ENCODE measurements at regions not wholly inside any gene's neighbourhood (a gene's known extent, or its start where the extent isn't known, plus 50 kb on each side); places are given as distances from the start of the nearest gene placed in this dataset.

DNA sequence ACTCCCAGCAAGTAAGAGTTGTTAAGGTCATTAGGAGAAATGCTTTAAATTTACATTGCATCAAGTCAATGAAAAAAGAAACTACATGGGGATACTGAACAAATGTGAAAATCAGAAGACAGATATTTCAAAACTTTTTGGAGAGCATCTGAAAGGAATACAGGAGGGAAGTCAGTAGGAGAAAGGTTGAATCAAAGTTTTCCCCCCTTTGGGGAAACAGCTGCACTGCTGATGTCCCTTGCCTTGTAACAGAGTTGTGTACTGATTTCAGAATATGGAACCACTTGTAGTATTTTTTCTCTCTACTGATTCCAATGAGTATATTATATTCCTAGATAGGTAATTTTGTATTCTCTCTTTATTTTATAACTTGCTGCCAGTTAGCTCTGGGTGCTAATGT lies 592.5 kb upstream of the ZEB2 start:
- no peak for DNase-seq (ENCODE audit: low read depth in 3 of 3, low spot score in 1 of 3)

GRCh38 chr2:145110668-145111356 lies 590.9 kb upstream of the ZEB2 start:
- no peak for DNase-seq (ENCODE audit: low read depth in 3 of 3, low spot score in 1 of 3)

GRCh38 chr2:145108959-145109710 lies 589.2 kb upstream of the ZEB2 start:
- no peak for DNase-seq (ENCODE audit: low read depth in 3 of 3, low spot score in 1 of 3)

DNA sequence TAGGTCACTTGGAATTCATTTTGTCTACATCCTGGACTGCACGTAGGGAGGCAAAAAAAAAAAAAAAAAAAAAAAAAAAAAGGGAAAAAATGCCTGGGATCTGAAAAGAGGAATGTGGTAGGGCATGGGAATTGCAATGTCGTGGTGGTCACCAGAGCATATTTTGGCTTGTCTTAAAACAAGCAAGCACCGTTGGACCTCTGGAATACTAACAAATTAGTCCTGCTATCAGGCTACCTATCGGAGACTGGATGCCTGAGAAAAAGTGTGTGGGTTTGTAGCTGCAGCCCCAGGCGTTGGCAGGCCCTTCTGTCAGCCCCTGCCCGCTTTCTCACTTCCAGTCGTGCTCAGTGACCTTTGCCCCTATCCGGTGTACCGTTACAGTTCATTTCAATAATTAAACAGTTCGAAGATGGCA lies 588.5 kb upstream of the ZEB2 start:
- DNase-seq (ENCODE audit: low read depth in 3 of 3, low spot score in 1 of 3): no peak

DNA sequence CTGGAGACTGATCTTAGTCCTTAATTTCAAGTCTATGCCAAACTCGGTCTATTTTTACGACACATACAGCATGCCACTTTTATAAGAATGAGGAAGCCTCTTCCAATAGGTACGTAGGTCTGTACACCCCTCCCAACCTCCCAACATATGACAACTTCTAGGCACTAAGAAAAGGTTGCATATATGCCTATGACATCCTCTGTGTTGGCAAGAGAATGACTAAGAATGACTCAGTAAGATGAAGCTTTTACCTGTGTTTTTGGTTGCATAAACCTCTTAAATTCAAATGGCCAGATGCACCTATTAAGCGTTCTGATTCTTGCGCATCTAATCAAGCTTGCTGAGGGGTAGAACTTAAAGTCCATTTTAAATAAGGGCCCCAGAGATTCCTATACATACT lies 586.4 kb upstream of the ZEB2 start:
- DNase-seq (ENCODE audit: low read depth in 3 of 3, low spot score in 1 of 3): no peak

- DNase-seq (ENCODE audit: low read depth in 3 of 3, low spot score in 1 of 3): no peak
These were observed 582.8 kb upstream of the ZEB2 start for GRCh38 chr2:145102706-145103105.

DNA sequence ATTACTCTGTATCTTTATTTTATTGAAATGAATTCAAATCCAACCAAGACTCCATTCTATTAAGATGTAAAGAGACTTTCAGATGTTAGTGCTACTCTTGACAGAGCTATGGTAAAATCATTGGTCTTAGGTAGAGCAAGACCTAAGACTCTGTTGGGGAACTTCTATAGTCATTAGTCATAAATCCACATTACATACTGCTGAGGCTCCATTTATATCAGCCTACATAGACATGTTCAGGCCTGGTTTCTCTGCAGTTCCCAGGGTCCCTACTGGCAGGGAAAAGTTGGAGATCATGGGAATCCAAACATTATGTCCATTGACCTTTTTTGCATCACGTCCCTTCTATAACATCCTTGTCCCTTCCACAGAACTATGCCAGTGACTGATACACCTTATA lies 580.4 kb upstream of the ZEB2 start:
- DNase-seq (ENCODE audit: low read depth in 3 of 3, low spot score in 1 of 3): no peak

DNA sequence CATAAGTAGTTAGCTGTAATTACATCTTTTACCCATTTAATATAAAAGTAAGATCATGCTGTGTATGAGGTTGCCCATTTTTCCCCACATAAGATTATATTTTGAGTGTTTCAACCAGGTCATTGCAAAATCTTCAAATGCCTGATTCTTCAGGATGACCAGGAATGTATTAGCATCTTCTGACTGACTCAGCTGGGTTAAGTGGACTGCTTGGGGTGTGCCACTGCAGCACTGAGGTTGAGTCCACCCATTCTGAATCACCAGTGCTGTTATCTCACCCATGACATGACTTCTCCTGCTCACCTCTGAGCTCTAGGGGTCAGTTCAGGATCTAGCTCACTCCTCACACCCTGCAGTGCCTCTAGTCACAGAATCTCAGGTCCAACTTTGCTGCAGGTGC lies 576.7 kb upstream of the ZEB2 start:
- no peak for DNase-seq (ENCODE audit: low read depth in 3 of 3, low spot score in 1 of 3)

- no peak for DNase-seq (ENCODE audit: low read depth in 3 of 3, low spot score in 1 of 3)
These were observed 575.9 kb upstream of the ZEB2 start for GRCh38 chr2:145095641-145096435.

DNA sequence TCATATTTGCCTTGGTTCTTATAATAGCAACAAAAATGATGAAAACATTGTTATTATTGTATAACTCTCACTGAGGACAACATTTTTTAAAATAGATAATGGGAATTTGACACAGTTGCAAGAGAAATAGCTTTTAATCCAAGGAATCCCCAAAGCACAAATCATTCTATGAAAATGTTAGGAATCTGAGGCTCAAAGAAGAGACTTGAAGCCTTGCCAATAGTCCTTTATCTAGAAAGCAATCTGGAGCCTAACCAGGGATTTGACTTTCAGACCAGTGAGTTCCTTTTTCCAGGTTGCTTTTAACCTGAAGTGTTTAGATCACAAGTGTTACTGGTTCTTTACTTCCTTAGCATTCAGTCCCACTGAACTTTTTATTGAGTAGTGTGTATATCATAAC lies 574.5 kb upstream of the ZEB2 start:
- DNase-seq (ENCODE audit: low read depth in 3 of 3, low spot score in 1 of 3): no peak

DNA sequence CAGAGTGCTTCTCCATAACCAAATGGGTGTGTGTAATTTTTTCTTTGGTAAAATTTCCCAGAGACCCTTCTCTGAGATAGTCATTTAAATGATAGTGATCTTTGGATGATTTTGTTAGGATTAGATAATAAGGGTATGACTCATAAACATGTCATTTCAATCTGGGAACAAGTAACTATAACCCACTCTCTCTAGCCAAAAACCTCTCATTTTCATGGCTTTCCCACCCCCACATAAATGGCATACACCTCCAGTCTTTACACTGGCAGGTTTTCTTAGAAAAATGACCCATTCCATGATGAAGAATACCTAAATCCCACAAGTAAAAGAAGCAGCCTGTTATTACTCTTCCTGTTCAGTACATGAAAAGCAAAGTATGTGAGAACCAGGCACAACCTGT lies 572.0 kb upstream of the ZEB2 start:
- DNase-seq (ENCODE audit: low read depth in 3 of 3, low spot score in 1 of 3): no peak

- DNase-seq (ENCODE audit: low read depth in 3 of 3, low spot score in 1 of 3): no peak
These were observed 571.2 kb upstream of the ZEB2 start for GRCh38 chr2:145090841-145091761.

- DNase-seq (ENCODE audit: low read depth in 3 of 3, low spot score in 1 of 3): no peak
These were observed 568.8 kb upstream of the ZEB2 start for GRCh38 chr2:145088756-145089155.

- DNase-seq (ENCODE audit: low read depth in 3 of 3, low spot score in 1 of 3): no peak
These were observed 567.0 kb upstream of the ZEB2 start for GRCh38 chr2:145086910-145087309.

- no peak for DNase-seq (ENCODE audit: low read depth in 3 of 3, low spot score in 1 of 3)
These were observed 565.7 kb upstream of the ZEB2 start for GRCh38 chr2:145085612-145086011.

DNA sequence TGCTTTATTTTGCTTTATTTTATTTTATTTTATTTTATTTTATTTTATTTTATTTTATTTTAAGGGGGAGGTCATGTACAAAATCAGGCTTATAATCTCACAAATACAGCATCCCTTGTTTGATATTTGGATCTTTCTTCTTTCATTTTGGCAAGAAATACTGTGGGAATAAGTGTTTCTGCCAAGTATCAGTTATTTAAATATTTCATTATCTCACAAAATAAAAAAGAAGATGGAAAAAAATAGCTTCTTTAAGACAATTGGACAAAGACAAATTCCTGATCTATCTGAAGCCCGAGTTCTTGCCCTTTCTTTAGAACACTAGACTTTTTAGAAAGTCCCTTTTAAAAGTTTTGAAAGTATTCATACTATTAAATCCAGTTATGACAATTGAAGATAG lies 560.5 kb upstream of the ZEB2 start:
- no peak for DNase-seq (ENCODE audit: low read depth in 3 of 3, low spot score in 1 of 3)

- no peak for DNase-seq (ENCODE audit: low read depth in 3 of 3, low spot score in 1 of 3)
These were observed 559.7 kb upstream of the ZEB2 start for GRCh38 chr2:145079641-145080040.

DNA sequence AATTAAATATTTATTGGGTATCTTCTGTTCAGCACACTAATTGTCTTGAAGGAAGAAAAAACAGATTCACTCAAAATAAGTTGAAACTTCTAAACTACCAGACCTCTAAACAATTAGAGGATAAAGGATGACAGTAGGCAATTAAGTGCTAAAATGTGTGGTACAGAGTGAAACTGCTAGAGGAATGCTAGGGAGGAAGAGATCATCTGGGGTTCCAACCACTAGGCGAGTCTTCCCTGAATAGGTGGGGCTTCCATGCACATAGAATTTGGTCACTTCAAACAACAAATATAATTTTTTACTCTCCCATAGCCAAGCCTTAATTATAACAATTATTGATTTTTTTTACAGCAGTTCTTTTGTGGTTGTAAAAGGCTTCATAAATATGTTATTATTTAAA lies 559.0 kb upstream of the ZEB2 start:
- DNase-seq (ENCODE audit: low read depth in 3 of 3, low spot score in 1 of 3): no peak

DNA sequence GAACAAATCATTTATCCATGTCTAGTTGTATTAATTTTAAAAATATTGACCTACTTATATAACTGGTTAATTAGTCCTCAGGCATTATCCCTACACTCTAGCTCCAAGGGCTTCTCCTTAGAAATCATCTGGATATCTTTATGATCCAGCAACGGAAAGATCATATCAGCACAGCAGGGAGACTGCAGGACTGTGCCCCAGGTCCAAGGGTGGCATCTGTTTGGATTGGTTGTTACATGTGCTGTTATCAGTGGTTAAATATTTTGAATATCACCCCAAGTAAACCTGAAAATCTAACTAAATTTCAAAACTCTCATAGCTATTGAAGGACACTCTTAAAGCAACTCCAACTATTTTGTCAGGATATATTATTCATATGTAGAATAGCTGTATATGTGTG lies 556.2 kb upstream of the ZEB2 start:
- DNase-seq (ENCODE audit: low read depth in 3 of 3, low spot score in 1 of 3): no peak

DNA sequence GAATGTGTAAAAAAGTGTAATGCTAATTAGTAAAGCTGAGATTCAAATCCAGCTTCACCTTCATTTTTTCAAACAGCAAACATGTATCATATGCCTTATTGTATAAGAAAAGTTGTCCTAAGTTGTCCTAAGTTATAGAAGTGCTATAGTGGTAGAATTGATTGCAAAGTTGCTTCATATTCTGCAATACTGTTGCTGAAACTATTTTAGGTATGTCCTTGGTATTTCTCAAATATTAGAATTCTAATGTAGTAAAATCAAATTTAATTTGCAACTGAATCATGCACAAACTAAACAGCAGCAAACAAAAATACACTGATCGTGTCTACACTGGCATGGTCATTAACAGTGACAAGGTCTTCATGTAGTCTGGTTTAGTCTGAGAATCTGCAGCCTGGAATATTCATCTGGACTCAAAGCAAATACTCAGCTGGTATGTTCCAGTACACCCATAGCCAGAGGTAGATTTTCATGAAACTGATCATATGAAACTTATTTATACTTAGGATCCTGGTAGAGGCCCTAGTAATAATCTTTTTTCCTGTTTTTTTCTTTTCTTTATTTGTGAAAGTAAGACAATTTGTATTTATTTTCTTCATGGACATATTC lies 555.6 kb upstream of the ZEB2 start:
- DNase-seq (ENCODE audit: low read depth in 3 of 3, low spot score in 1 of 3): no peak

DNA sequence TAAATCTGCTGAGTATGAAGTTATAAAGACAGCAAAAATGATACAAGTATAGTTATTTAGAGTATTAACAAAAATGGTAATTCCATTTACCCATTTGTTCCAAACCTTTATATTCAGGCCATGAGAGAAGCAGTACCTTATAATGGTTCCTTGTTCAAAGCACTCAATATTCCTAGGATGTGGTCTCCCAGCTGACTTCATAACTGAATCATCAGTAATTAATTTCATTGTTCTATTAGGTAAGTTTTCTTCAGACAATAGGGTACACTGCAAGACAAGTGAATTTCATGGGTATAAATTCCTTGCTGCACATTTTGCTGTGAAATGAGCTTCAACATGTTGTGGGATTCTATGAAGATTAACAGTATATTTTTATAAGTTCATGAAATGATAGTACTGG lies 550.8 kb upstream of the ZEB2 start:
- no peak for DNase-seq (ENCODE audit: low read depth in 3 of 3, low spot score in 1 of 3)
